ENCODE measurements at regions not wholly inside any gene's neighbourhood (a gene's known extent, or its start where the extent isn't known, plus 50 kb on each side); places are given as distances from the start of the nearest gene placed in this dataset.

DNA sequence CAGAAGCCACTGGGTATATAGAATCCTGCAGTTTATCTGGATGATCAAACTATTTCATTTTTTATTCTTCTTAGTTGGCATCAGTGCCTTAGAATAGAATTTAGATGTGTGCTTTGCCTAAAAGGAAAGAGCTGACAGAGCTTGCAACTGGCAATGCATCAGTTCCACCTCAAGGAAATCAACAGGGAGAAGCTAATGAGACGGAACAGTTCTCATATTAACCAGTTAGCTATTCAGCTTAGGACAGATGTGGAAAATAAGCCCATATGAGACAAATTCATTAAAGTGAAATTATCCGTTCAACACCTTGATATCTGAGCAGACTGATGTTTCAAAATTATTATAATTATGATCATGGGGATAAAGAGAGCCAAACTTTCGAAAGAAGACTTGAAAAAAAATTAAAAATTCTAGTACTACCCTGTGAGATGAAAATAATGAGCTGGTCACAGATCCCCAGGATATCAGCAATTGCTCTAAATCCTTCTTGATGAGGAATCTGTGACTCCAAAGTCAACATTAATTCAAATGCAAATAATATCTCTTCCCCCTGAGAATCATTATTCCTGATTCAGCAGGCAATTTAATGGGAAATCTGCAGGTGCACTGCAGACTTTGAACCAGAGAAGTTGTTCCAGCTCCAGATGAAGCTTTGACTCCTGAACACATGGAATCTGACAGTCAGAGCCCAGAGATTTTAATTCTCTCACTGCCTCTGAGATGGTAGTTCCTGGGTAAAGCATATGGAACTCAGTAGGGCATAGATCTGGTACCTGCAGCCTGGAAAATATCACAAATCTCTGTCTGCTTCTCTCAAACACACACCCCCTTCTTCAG, 486.8 kb downstream of the FOXO1 start:
- ATAC-seq (replicated peaks): no peak
- Mint-ChIP-seq H3K9me3 (no peaks in the 10 kb centered on the region), H3K27me3 (no peaks in the 10 kb centered on the region), H3K27ac (peak overlapping the region; percentile 70), H3K4me3 (no peak overlapping the region), H3K36me3 (ENCODE audit: low read depth) (no peaks in the 10 kb centered on the region), H3K4me1 (peaks cover 17% of the 10 kb centered on the region)

DNA sequence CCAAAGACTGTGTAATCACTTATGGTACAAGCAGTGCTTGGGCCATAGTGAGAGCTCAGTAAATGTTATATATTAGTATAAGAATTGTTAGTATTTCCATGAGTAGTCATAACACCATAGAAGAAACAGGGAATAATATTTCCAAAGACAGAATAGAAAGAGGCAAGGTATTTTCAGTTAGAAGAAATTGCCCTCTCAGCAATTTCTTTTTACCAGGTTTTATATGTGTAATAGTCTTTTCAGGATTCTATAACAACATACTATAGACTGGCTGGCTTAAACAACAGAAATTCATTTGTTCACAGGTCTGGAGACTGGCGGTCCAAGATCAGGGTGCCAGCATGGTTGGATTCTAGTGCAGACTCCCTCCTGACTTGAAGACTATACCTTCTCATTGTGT, 485.7 kb downstream of the FOXO1 start:
- no peaks in the 10 kb centered on the region for H3K36me3 Mint-ChIP-seq (ENCODE audit: low read depth)
- H3K27me3 Mint-ChIP-seq: no peaks in the 10 kb centered on the region
- ATAC-seq (replicated peaks): no peak
- peaks cover 4% of the 10 kb centered on the region for H3K9me3 Mint-ChIP-seq
- no peak overlapping the region for H3K27ac Mint-ChIP-seq
- no peak overlapping the region for H3K4me3 Mint-ChIP-seq
- peaks cover 21% of the 10 kb centered on the region for H3K4me1 Mint-ChIP-seq

DNA sequence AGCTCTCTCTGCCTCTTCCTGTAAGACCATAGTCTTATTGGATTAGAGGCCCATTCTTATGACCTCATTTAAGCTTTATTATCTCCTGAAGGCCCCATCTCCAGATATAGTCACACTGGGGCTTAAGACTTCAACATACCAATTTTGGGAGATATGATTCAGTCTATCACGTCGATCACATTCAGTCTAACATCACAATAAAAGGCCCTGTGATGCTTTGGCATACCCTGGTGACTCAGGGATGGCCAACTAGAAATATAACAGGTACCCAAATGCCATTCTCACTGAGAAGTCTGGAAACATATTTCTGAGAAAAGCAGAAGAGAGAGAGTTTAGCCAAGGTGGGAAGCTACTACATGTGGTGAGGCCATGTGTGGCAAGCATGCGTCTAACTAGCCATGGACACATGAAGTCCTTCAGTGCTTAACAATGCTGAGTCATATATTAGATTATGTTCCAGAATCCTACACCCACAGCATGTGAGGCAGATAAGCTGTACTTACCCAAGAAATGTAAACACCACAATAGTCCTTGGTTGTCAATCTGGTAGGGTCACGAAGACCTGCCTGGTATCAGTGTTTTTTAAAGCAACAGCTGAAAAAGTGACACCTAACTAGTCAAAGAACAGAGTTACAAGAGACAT, 485.1 kb downstream of the FOXO1 start:
- no peaks in the 10 kb centered on the region for H3K27me3 Mint-ChIP-seq
- no peak for ATAC-seq (replicated peaks)
- H3K4me3 Mint-ChIP-seq: no peak overlapping the region
- H3K27ac Mint-ChIP-seq: no peak overlapping the region
- peaks cover 21% of the 10 kb centered on the region for H3K4me1 Mint-ChIP-seq
- peaks cover 4% of the 10 kb centered on the region for H3K9me3 Mint-ChIP-seq
- H3K36me3 Mint-ChIP-seq (ENCODE audit: low read depth): no peaks in the 10 kb centered on the region

DNA sequence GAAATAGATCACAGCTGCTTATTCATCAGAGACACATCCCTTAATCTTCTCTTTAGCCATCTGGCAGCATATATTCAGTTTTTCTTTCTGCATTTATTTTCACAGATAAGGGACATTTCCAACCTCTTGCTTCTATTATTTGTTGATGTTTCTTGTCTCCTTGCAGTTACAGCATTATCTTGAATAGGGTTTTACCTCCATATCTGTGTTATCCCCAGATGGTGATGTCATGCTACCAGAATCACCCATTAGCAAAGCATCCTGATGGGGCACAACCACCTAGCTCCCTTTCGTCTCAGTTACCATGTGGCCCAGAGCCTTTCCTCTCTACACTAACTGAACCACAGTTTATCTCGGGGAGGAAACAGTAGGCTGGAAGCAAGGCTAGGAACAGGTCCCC, 483.9 kb downstream of the FOXO1 start:
- H3K9me3 Mint-ChIP-seq: peaks cover 4% of the 10 kb centered on the region
- no peak for ATAC-seq (replicated peaks)
- no peaks in the 10 kb centered on the region for H3K36me3 Mint-ChIP-seq (ENCODE audit: low read depth)
- H3K4me1 Mint-ChIP-seq: peaks cover 32% of the 10 kb centered on the region
- no peak overlapping the region for H3K4me3 Mint-ChIP-seq
- no peaks in the 10 kb centered on the region for H3K27me3 Mint-ChIP-seq
- H3K27ac Mint-ChIP-seq: no peak overlapping the region

DNA sequence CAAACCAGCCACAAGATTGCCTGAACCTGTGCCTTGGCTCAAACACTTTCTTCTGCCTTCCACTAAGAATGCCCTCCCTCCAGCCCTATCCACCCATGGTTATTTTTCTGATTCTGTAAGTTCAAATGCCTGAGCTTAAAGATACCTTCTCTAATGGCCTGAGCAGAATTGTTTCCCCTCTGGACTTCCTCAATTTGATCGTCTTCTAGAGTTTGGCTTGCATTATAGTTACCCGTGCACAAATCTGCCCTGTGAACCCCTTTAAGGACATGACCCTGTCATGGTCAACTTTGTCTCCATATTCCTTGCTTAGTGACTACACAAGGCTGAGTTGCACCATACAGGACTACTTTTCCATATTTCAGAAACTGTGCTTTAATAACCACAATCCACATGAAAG, 481.0 kb downstream of the FOXO1 start:
- Mint-ChIP-seq H3K27ac (no peak overlapping the region), H3K9me3 (peaks cover 4% of the 10 kb centered on the region), H3K36me3 (ENCODE audit: low read depth) (no peaks in the 10 kb centered on the region), H3K27me3 (no peaks in the 10 kb centered on the region), H3K4me1 (peaks cover 48% of the 10 kb centered on the region), H3K4me3 (no peak overlapping the region)
- ATAC-seq (replicated peaks): no peak

DNA sequence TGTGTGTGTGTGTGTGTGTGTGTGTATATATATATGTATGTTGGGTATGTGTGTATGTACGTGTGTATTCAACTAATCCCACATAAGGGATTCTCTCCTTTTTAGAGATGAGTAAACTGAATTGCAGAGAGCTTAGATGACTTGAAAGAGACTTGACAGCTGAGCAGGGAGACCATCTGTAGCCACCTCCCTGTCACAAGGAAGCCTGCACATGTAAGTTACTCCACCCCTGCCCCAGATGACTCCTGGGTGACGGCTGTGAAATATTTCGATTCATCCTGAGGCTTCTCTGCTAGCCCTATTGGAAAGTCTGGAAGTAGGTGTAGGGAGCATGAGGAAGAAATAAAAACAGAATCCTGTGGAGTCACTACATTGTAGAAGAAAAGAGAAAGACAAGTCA, 480.4 kb downstream of the FOXO1 start:
- Mint-ChIP-seq H3K27ac (peak overlapping the region; percentile 93), H3K4me1 (peaks cover 53% of the 10 kb centered on the region), H3K9me3 (peaks cover 4% of the 10 kb centered on the region), H3K36me3 (ENCODE audit: low read depth) (no peaks in the 10 kb centered on the region), H3K27me3 (no peaks in the 10 kb centered on the region), H3K4me3 (peak overlapping the region; percentile 93)
- no peak for ATAC-seq (replicated peaks)

DNA sequence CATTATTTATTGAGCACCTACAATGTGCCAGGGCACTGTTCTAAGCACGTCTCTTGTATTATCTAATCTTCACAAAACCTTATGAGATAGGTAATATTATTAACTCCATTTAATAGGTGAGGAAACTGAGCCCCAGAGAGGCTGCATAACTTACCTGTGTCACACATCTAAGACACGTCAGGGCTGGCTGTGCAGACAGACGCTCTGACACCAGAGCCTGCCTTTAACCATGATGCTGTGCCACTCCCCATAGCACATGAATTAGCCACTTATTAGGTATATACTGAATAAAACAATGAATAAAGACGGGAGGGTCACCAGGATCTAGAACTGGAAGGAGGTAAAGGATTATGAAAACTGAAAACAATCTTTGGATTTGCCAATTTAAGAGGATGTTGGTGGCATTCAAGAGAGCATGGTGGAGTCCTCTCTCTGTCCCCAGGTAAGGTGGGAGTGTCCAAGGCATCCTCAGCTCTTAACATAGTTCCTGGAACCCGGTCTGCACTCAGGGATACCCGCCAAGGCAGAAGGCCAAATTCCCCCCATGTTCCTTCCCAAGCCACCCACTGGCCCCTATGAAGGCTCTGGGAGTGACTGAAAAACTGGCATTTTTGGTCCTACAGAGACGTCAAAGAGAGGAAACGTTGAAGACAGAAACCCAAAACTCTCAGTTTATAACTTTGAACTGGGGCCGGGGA, 479.7 kb downstream of the FOXO1 start:
- ATAC-seq (replicated peaks): no peak
- peak overlapping the region; percentile 93 for H3K4me3 Mint-ChIP-seq
- H3K27me3 Mint-ChIP-seq: no peaks in the 10 kb centered on the region
- H3K36me3 Mint-ChIP-seq (ENCODE audit: low read depth): no peaks in the 10 kb centered on the region
- peaks cover 53% of the 10 kb centered on the region for H3K4me1 Mint-ChIP-seq
- peaks cover 4% of the 10 kb centered on the region for H3K9me3 Mint-ChIP-seq
- peak overlapping the region; percentile 93 for H3K27ac Mint-ChIP-seq

DNA sequence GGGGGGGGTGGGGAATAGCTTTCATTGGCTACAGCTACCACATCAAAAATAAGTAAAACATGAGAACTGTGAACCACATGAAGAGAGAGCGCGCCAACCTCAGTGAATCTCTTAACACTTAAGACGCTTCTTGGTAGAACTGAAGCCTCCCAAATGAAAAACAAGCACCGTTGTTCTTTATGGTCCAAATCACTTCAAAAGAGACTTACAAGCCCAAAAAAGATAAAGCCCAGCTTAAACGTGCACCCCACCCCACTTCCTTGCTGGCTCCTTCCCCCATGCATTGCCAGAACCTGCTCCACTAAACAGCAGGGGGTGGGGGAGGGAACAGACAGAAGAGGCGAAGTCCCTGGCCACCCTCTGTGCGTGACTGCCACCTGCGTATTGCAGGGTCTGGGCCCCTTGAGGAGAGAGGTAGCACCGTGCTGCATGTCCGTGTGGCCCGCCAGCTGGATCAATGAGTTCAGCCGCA, 479.1 kb downstream of the FOXO1 start:
- Mint-ChIP-seq H3K4me1 (peaks cover 53% of the 10 kb centered on the region), H3K27ac (peak overlapping the region; percentile 93), H3K27me3 (no peaks in the 10 kb centered on the region), H3K9me3 (peaks cover 4% of the 10 kb centered on the region), H3K4me3 (peak overlapping the region; percentile 93), H3K36me3 (ENCODE audit: low read depth) (no peaks in the 10 kb centered on the region)
- ATAC-seq (replicated peaks): peak; percentile 59

DNA sequence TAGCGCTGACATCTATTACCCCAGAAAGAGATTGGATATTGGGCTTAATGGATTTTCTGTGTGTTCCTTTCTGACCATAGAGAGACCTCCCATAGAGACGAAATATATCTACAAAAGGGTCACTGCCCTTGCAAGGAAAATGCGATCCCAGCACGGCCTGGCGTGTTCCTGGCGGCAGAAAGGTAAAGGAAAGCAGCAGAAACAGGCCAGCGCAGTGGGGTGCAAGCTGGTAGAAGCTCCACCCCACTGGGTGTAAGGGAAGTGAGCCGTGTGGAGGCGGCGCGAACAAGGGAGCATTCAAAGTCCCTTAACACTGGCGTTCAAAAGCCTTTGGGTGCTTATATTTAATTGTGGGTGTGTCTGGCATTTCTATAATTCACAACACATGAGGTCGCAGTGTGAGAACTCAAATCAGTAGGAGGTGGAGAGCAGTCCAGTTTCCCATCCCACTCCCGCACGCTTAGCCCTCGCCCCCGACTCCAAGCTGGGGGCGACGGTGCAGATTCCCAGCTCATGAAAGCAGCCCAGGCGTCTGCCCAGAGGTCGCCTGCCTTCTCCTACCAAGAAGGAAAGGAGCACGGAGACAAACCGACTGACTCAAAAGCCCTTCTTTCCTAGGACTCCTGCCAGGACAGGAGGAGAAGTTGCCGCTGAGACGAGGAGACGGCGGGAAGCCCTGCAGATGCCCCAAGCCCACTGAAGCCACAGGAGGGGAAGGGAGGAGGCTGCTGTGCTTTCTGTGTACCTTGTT, 478.4 kb downstream of the FOXO1 start:
- H3K27me3 Mint-ChIP-seq: no peaks in the 10 kb centered on the region
- no peaks in the 10 kb centered on the region for H3K36me3 Mint-ChIP-seq (ENCODE audit: low read depth)
- peaks cover 4% of the 10 kb centered on the region for H3K9me3 Mint-ChIP-seq
- H3K4me1 Mint-ChIP-seq: peaks cover 53% of the 10 kb centered on the region
- H3K4me3 Mint-ChIP-seq: peak overlapping the region; percentile 93
- ATAC-seq (replicated peaks): peak; percentile 64
- H3K27ac Mint-ChIP-seq: peak overlapping the region; percentile 93

DNA sequence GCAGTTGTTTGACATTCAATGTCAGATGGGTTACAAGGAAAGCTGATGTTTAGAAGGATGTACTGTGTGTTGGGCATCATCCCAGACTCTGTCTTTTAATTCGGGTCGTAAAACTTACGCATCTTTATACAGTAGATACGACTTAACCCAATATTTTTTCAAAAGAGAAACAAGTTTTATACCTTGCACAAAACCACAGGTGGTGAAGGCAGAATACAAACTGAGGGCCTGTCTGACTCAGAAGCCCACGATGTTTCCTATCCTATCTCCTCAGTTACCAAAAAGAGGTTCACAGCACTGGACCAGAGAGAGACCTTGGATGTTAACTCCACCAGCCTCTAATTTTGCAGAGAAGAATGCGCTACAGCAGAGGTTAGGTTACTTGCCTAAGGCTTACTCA, 477.0 kb downstream of the FOXO1 start:
- no peaks in the 10 kb centered on the region for H3K36me3 Mint-ChIP-seq (ENCODE audit: low read depth)
- H3K27ac Mint-ChIP-seq: peak overlapping the region; percentile 93
- H3K4me3 Mint-ChIP-seq: peak overlapping the region; percentile 93
- H3K9me3 Mint-ChIP-seq: peaks cover 4% of the 10 kb centered on the region
- H3K4me1 Mint-ChIP-seq: peaks cover 53% of the 10 kb centered on the region
- peak; percentile 65 for ATAC-seq (replicated peaks)
- no peaks in the 10 kb centered on the region for H3K27me3 Mint-ChIP-seq

DNA sequence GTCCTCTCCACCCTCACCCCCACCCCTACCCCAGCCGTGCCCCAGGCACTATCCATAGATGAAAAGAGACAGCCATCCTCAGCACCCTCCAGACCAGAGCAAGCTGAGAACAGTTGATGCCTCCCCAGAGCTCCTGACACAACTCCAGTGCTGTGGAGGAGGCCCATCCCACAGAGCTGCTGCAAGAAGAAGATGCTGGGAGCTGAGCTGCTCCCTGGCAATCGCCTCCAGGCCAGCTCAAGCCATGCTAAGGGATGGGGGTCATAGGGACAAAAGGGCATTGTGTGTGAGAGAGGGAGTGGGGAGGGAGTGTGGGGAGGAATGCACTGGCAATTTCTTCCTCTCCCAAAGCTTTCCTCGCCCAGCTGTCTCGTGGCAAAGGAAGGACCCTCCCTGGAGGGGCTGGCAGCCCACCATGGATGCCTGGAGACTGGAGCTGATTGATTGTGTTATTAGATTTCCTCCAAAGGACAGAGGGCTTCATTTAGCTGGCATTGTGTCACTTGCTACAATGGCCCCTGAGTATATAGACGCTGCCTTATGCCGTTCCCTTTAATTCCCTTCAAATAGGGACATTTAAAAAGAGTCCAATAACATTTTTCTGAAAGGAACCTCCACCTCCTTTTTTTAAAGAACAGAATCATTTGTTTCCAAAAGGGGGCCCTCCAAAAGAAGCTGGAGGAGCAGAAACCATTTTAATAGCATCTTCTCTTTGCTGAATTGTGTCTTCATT, 476.4 kb downstream of the FOXO1 start:
- Mint-ChIP-seq H3K4me1 (peaks cover 57% of the 10 kb centered on the region), H3K36me3 (ENCODE audit: low read depth) (no peaks in the 10 kb centered on the region), H3K9me3 (peaks cover 4% of the 10 kb centered on the region), H3K27me3 (no peaks in the 10 kb centered on the region), H3K27ac (peak overlapping the region; percentile 93), H3K4me3 (peak overlapping the region; percentile 93)
- no peak for ATAC-seq (replicated peaks)

DNA sequence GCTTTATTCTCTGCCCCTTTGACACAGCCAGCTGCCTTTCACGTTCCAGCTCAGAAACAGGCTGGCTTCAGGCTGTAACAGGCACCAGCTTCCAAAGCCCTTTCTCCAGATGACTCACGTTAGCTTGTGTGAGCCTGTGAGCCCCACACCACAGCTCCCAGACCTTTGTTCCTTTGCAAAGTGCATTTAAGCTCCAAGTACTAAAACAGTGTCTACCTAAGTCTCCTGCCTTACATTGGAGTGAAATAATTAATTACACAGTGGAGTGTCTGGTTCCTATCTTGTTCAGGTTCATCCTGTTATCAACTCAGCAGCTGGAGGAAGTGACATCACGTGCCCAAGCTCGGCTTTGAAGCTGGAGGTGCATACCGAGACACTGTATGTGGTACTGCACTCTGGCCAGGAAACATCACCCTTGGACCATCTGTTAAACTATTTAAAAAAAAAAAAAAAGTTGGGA, 475.8 kb downstream of the FOXO1 start:
- Mint-ChIP-seq H3K9me3 (no peaks in the 10 kb centered on the region), H3K4me1 (peaks cover 54% of the 10 kb centered on the region), H3K4me3 (peak overlapping the region; percentile 93), H3K36me3 (ENCODE audit: low read depth) (no peaks in the 10 kb centered on the region), H3K27ac (peak overlapping the region; percentile 93), H3K27me3 (no peaks in the 10 kb centered on the region)
- peak; percentile 53 for ATAC-seq (replicated peaks)

DNA sequence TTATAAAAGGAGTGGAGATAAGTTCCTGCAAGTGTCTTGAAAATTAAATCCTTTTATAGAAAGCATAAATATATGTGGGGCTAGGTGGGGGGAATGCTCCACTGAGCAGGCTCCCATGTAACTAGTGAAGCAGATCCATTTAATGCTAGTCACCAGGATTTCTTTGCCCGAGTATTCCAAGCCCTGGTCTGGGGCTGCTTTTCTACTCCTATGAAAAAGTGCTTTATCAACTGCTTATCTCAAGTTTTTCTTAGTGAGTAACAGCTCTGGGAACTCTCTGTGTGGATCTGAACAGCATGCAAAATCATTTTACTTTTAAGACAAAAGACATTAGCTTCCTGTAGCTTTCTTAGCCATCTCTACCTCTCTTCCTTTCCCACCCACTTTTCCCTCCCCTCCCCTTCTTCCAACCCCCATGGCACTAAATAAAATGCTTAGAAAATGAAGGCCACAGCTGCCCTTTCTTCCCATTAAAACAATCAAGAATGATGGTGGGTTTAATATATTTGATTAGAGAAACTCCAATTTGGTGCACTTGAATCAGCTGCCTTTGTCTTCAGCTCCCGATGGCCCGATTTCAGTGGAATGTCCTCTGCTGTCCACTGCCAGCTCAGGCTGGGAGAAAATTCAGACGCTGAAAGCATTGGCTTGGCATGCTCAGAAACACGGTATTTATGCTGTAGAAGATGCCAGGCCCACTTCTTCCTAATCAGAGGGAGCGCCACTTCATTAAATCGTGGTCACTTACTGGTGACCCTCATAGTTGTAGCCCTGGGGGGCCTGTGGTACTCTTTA, 475.1 kb downstream of the FOXO1 start:
- H3K27me3 Mint-ChIP-seq: no peaks in the 10 kb centered on the region
- H3K9me3 Mint-ChIP-seq: no peaks in the 10 kb centered on the region
- no peaks in the 10 kb centered on the region for H3K36me3 Mint-ChIP-seq (ENCODE audit: low read depth)
- H3K4me3 Mint-ChIP-seq: peak overlapping the region; percentile 93
- peak overlapping the region; percentile 93 for H3K27ac Mint-ChIP-seq
- peaks cover 48% of the 10 kb centered on the region for H3K4me1 Mint-ChIP-seq
- ATAC-seq (replicated peaks): no peak
